GM12878 (cell line): ENCODE measurements at regions not wholly inside any gene's neighbourhood (a gene's known extent, or its start where the extent isn't known, plus 50 kb on each side); places are given as distances from the start of the nearest gene placed in this dataset.

Experiments
- CBX3 ChIP-seq: fragments of 200-600 bp; sonication (generic); IDR thresholded peaks from 2 replicates; pipeline ENCODE4 v1.6.1; 2016; ENCODE audit warnings: low read depth, borderline replicate concordance
- E4F1 ChIP-seq: fragments of 450-650 bp; IDR thresholded peaks from 2 replicates; pipeline ENCODE4 v1.6.1; 2018; ENCODE audit warnings: borderline replicate concordance, mild to moderate bottlenecking; ENCODE audit not compliant: partially characterized antibody
- SMC3 ChIP-seq: IDR thresholded peaks from 2 replicates; pipeline ENCODE4 v1.6.1; 2011; ENCODE audit warnings: low read length, improper control_type of control experiment, borderline replicate concordance
- ZNF274 ChIP-seq: IDR thresholded peaks from one replicate; pipeline ENCODE4 v1.8.0; 2011; ENCODE audit not compliant: insufficient read length, insufficient read depth
- TF ChIP-seq, protein P1 (sequence below), 3 experiments: IDR thresholded peaks in 2 of 3; conservative IDR thresholded peaks in 1 of 3; 2 replicates each; pipeline ENCODE4 v1.5.1; 2011; ENCODE audit warnings: low read depth in 3 of 3, low read length in 3 of 3, mild to moderate bottlenecking in 3 of 3, control low read depth in 2 of 3, moderate library complexity in 2 of 3, inconsistent platforms in 1 of 3, mixed read lengths in 1 of 3; ENCODE audit not compliant: control insufficient read depth in 2 of 3, insufficient read depth in 1 of 3; ENCODE audit errors: extremely low read depth in 1 of 3
- TF ChIP-seq, protein P2 (sequence below): fragments of 450-650 bp; IDR thresholded peaks from 2 replicates; pipeline ENCODE4 v1.6.1; 2017; ENCODE audit warnings: mild to moderate bottlenecking
- TF ChIP-seq, protein P3 (sequence below): IDR thresholded peaks from 2 replicates; pipeline ENCODE4 v1.6.1; 2011; ENCODE audit warnings: mild to moderate bottlenecking, low read depth, low read length, moderate library complexity; ENCODE audit not compliant: insufficient replicate concordance

- TF ChIP-seq E4F1 (no peak), ZNF274 (no peak), SMC3 (no peak), CBX3 (no peak)
- TF ChIP-seq, protein P1, sequence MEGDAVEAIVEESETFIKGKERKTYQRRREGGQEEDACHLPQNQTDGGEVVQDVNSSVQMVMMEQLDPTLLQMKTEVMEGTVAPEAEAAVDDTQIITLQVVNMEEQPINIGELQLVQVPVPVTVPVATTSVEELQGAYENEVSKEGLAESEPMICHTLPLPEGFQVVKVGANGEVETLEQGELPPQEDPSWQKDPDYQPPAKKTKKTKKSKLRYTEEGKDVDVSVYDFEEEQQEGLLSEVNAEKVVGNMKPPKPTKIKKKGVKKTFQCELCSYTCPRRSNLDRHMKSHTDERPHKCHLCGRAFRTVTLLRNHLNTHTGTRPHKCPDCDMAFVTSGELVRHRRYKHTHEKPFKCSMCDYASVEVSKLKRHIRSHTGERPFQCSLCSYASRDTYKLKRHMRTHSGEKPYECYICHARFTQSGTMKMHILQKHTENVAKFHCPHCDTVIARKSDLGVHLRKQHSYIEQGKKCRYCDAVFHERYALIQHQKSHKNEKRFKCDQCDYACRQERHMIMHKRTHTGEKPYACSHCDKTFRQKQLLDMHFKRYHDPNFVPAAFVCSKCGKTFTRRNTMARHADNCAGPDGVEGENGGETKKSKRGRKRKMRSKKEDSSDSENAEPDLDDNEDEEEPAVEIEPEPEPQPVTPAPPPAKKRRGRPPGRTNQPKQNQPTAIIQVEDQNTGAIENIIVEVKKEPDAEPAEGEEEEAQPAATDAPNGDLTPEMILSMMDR (IDR thresholded peaks at IDR 0.05 in 2 of 3, conservative IDR thresholded peaks at IDR 0.05 in 1 of 3; ENCODE audit: control insufficient read depth in 2 of 3, extremely low read depth in 1 of 3, insufficient read depth in 1 of 3, low read depth in 3 of 3, low read length in 3 of 3) = no peak
- TF ChIP-seq, protein P2, sequence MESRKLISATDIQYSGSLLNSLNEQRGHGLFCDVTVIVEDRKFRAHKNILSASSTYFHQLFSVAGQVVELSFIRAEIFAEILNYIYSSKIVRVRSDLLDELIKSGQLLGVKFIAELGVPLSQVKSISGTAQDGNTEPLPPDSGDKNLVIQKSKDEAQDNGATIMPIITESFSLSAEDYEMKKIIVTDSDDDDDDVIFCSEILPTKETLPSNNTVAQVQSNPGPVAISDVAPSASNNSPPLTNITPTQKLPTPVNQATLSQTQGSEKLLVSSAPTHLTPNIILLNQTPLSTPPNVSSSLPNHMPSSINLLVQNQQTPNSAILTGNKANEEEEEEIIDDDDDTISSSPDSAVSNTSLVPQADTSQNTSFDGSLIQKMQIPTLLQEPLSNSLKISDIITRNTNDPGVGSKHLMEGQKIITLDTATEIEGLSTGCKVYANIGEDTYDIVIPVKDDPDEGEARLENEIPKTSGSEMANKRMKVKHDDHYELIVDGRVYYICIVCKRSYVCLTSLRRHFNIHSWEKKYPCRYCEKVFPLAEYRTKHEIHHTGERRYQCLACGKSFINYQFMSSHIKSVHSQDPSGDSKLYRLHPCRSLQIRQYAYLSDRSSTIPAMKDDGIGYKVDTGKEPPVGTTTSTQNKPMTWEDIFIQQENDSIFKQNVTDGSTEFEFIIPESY = no peak
- TF ChIP-seq, protein P3, sequence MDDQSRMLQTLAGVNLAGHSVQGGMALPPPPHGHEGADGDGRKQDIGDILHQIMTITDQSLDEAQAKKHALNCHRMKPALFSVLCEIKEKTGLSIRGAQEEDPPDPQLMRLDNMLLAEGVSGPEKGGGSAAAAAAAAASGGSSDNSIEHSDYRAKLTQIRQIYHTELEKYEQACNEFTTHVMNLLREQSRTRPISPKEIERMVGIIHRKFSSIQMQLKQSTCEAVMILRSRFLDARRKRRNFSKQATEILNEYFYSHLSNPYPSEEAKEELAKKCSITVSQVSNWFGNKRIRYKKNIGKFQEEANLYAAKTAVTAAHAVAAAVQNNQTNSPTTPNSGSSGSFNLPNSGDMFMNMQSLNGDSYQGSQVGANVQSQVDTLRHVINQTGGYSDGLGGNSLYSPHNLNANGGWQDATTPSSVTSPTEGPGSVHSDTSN = no peak
Measured at GRCh38 chr5:18311266-18311665, 677.0 kb downstream of the TAF11L14 start.
